ENCODE measurements at regions not wholly inside any gene's neighbourhood (a gene's known extent, or its start where the extent isn't known, plus 50 kb on each side); places are given as distances from the start of the nearest gene placed in this dataset.
A peak's percentile ranks its signal among the peaks of the same experiment; 100 is the strongest.

DNA sequence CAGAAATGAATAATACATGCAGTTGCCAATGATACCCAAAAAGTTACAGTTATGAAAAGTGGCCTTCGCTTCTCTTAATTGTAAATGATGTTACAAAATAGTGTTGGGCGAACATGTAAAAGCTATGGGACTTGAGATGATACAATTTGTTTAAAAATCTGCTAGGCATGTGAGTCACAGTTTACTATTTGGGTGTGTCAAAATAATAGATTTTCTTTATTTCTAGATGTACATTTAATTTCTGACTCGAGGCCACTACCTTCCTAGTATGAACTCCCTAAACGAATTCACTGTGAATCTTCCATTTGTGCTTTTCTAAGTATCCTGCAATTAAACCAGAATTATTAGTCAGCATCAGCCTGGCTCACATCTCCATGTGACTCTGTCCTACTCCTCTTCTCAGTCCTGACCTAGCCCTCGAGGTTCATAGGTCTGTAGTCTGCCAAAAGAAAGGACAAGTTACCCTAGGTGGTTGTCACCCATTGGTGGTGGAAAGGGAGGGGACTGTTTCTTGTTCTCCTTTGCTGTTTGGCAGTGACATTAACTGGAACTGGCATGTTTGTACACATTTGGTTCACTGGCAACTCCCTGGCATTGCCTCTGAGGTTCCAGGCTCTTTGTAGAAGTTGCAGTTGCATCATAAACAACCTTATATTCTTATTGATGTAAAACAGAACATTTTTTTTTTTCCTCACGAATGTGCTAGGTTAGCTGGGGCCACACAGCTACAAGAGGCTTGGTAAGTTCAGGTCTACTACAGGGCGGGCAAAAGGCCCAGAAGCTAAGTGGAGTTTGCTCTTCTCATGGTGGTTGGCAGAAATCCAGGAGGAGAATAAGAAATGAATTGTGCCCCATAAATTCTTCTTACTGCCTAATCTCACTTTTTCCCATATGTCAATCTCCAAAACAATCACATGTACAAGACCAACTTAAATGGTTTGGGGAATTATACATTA is 746.5 kb upstream of the ADAMTS5 start:
- H3K9me3 ChIP-seq: no peaks in the 10 kb centered on the region
- H3K27ac ChIP-seq: no peak overlapping the region
- no peak for DNase-seq (ENCODE audit: low spot score in 2 of 2)
- no peak overlapping the region for H3K4me3 ChIP-seq
- no peaks in the 10 kb centered on the region for H3K4me1 ChIP-seq
- no peaks in the 10 kb centered on the region for H3K27me3 ChIP-seq
- no peaks in the 10 kb centered on the region for H3K36me3 ChIP-seq
- intact Hi-C loops (cut with DNase I): no loop called here
- TF ChIP-seq, protein P1, sequence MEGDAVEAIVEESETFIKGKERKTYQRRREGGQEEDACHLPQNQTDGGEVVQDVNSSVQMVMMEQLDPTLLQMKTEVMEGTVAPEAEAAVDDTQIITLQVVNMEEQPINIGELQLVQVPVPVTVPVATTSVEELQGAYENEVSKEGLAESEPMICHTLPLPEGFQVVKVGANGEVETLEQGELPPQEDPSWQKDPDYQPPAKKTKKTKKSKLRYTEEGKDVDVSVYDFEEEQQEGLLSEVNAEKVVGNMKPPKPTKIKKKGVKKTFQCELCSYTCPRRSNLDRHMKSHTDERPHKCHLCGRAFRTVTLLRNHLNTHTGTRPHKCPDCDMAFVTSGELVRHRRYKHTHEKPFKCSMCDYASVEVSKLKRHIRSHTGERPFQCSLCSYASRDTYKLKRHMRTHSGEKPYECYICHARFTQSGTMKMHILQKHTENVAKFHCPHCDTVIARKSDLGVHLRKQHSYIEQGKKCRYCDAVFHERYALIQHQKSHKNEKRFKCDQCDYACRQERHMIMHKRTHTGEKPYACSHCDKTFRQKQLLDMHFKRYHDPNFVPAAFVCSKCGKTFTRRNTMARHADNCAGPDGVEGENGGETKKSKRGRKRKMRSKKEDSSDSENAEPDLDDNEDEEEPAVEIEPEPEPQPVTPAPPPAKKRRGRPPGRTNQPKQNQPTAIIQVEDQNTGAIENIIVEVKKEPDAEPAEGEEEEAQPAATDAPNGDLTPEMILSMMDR (IDR thresholded peaks at IDR 0.05): no peak

DNA sequence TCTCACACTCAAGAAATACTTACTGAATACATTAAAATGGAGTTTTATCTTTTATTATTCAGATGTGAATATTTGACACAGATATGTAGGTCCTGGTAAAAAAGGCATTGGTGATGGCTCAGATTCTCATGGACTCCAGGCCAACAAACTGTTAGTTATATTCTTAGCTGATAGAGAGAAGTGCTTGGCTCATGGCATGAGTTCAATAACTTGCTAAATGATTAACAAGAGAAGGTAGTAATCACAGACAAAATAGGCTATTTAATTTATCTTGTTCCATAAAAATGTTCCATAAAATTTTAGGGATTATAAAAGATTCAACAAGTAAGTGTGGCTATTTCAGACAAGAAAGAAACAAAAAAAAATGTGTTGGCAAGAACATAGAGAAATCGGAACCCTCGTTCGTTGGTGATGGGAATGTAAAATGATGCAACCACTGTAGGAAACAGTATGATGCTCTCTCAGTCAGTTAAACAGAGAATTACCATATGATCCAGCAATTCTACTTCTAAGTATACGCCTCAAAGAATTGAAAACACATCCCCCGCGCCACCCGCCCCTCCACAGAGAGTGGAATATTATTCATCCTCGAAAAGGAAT is 737.8 kb upstream of the ADAMTS5 start:
- H3K4me3 ChIP-seq: no peak overlapping the region
- no peak for DNase-seq (ENCODE audit: low spot score in 2 of 2)
- no peaks in the 10 kb centered on the region for H3K36me3 ChIP-seq
- H3K9me3 ChIP-seq: no peaks in the 10 kb centered on the region
- H3K4me1 ChIP-seq: no peaks in the 10 kb centered on the region
- TF ChIP-seq, protein P1 (IDR thresholded peaks at IDR 0.05): no peak
- H3K27me3 ChIP-seq: no peaks in the 10 kb centered on the region
- intact Hi-C loops (cut with DNase I): loop anchor here (5.0 to 10.0 kb wide), 2 partner anchors 350 to 937 kb away; no protein-coding TSS in a partner anchor
- H3K27ac ChIP-seq: no peak overlapping the region

DNA sequence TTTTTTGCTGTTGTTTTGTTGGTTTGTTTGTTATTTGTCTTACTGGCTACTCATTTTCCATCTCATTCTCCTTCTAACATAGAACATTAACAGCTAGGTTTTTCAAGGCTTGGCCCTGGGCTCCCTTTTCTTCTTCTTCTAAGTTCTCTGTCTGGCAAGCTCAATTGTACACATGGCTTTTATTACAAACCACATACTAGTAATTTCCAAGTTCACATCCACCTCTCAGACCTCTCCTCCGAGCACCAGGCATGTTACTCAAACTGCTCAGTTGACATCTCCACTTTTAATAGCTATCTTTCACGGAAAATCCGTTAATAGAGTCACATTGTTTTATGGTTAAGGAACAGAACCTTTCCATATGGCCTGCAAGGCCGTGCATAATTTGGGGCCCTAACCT is 736.9 kb upstream of the ADAMTS5 start:
- Histone ChIP-seq H3K9me3 (no peaks in the 10 kb centered on the region), H3K27ac (no peak overlapping the region), H3K27me3 (no peaks in the 10 kb centered on the region), H3K36me3 (no peaks in the 10 kb centered on the region), H3K4me3 (no peak overlapping the region), H3K4me1 (no peaks in the 10 kb centered on the region)
- intact Hi-C loops (cut with DNase I): loop anchor here (5.0 to 10.0 kb wide), 2 partner anchors 351 to 936 kb away; no protein-coding TSS in a partner anchor
- DNase-seq (ENCODE audit: low spot score in 2 of 2): no peak
- TF ChIP-seq, protein P1 (IDR thresholded peaks at IDR 0.05): no peak

DNA sequence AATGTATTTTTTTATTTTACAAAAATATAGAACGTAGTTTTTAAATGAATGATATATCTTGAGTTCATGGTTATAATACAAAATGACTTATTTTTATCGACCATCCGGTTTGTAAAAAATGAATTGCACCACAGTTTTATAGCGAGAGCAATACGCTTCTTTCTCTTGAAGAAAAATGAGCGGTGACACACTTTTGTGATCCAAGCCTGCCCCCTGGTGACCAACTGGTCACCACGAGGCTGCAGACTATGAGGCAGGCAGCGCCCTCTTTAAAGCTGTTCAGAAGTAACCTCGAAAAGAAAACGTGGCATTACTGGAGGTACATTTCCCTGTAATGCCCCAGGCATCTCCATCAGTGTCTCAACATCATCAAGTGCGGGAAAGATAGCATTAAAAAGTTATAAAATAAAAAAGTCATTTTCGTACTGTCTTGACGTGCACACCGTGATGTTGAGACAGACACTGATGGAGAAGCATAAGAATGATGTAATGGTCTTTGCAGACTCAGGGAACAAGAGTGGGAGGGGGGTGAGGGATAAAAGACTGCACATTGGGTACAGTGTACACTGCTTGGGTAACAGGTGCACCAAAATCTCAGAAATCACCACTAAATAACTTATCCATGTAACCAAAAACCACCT is 734.2 kb upstream of the ADAMTS5 start:
- H3K27ac ChIP-seq: no peak overlapping the region

DNA sequence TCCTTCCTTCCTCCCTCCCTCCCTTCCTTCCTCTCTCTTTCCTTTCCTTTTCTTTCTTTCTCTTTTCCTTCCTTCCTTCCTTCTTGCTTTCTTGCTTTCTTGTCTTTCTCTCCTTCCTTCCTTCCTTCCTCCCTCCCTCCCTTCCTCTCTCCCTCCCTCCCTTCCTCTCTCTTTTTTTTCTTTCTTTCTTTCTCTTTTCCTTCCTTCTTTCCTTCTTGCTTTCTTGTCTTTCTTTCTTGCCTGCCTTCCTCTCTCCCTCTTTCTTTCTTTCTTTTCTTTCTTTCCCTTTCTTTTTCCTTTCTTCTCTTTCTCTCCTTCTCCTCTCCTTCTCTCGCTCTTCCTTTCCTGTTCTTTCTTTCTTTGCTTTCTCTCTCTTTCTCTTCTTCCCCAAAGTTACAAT is 728.4 kb upstream of the ADAMTS5 start:
- no peak for DNase-seq (ENCODE audit: low spot score in 2 of 2)
- Histone ChIP-seq H3K27ac (no peak overlapping the region), H3K9me3 (no peaks in the 10 kb centered on the region), H3K36me3 (no peaks in the 10 kb centered on the region), H3K4me3 (no peak overlapping the region), H3K4me1 (no peaks in the 10 kb centered on the region), H3K27me3 (no peaks in the 10 kb centered on the region)
- intact Hi-C loops (cut with DNase I): no loop called here
- TF ChIP-seq, protein P1 (IDR thresholded peaks at IDR 0.05): no peak

More for the DNA sequence above, 734.2 kb upstream of the ADAMTS5 start:
- H3K9me3 ChIP-seq: no peaks in the 10 kb centered on the region
- TF ChIP-seq, protein P1 (IDR thresholded peaks at IDR 0.05): peak; percentile 73 to 87 (median 81)
- intact Hi-C loops (cut with DNase I): loop anchor here (1.0 to 10.0 kb wide), 5 partner anchors 354 to 1042 kb away; no protein-coding TSS in a partner anchor
- H3K36me3 ChIP-seq: no peaks in the 10 kb centered on the region
- DNase-seq (ENCODE audit: low spot score in 2 of 2): peak; percentile 18 to 88
- no peaks in the 10 kb centered on the region for H3K4me1 ChIP-seq
- no peaks in the 10 kb centered on the region for H3K27me3 ChIP-seq
- H3K4me3 ChIP-seq: no peak overlapping the region
